ENCODE measurements at regions not wholly inside any gene's neighbourhood (a gene's known extent, or its start where the extent isn't known, plus 50 kb on each side); places are given as distances from the start of the nearest gene placed in this dataset.

GRCh38 chr5:87909382-87909781 is 359.3 kb downstream of the TMEM161B start:
- Histone ChIP-seq H4K20me1 (ENCODE audit: insufficient read depth) (no peaks in the 10 kb centered on the region), H3K9ac (ENCODE audit: low read length) (no peak overlapping the region), H2AFZ (ENCODE audit: low read depth, low read length) (no peak overlapping the region), H3K79me2 (replicated peaks; ENCODE audit: insufficient read depth, low read length) (no peaks in the 10 kb centered on the region), H3K4me3 (ENCODE audit: low read length) (no peak overlapping the region), H3K27me3 (ENCODE audit: insufficient read depth, low read depth, low read length) (no peaks in the 10 kb centered on the region), H3K9me2 (ENCODE audit: insufficient read depth, low read length) (no peaks in the 10 kb centered on the region), H3F3A (ENCODE audit: insufficient read depth, low read length, poor library complexity, severe bottlenecking) (no peaks in the 10 kb centered on the region), H3K9me3 (ENCODE audit: low read length) (no peaks in the 10 kb centered on the region), H3K27ac (ENCODE audit: low read length) (no peak overlapping the region), H3K36me3 (ENCODE audit: insufficient read depth, low read length) (no peaks in the 10 kb centered on the region), H3K4me2 (ENCODE audit: low read length) (no peak overlapping the region)
- peak; percentile 47 for TF ChIP-seq SMC3 (conservative IDR thresholded peaks at IDR 0.05; ENCODE audit: poor library complexity)
- TF ChIP-seq CTCF (IDR thresholded peaks at IDR 0.05; ENCODE audit: poor library complexity, severe bottlenecking) = peak; percentile 40
- no peak for TF ChIP-seq RAD21 (conservative IDR thresholded peaks at IDR 0.05)

- no peaks in the 10 kb centered on the region for H3K9me2 ChIP-seq (ENCODE audit: insufficient read depth, low read length)
- H3K79me2 ChIP-seq (replicated peaks; ENCODE audit: insufficient read depth, low read length) = no peaks in the 10 kb centered on the region
- H3K4me3 ChIP-seq (ENCODE audit: low read length) = no peak overlapping the region
- H3K27ac ChIP-seq (ENCODE audit: low read length) = no peak overlapping the region
- H3K9me3 ChIP-seq (ENCODE audit: low read length) = no peaks in the 10 kb centered on the region
- no peaks in the 10 kb centered on the region for H3F3A ChIP-seq (ENCODE audit: insufficient read depth, low read length, poor library complexity, severe bottlenecking)
- no peak overlapping the region for H3K9ac ChIP-seq (ENCODE audit: low read length)
- no peaks in the 10 kb centered on the region for H3K27me3 ChIP-seq (ENCODE audit: insufficient read depth, low read depth, low read length)
- TF ChIP-seq MXI1 (conservative IDR thresholded peaks at IDR 0.05; ENCODE audit: poor library complexity, severe bottlenecking) (no peak), EZH2 (IDR thresholded peaks at IDR 0.05; ENCODE audit: borderline replicate concordance, insufficient read depth, low read length, poor library complexity, severe bottlenecking) (no peak), RAD21 (conservative IDR thresholded peaks at IDR 0.05) (no peak), TAF1 (IDR thresholded peaks at IDR 0.05; ENCODE audit: low read depth) (no peak), REST (IDR thresholded peaks at IDR 0.05; ENCODE audit: borderline replicate concordance) (no peak), CTCF (IDR thresholded peaks at IDR 0.05; ENCODE audit: poor library complexity, severe bottlenecking) (no peak), SMC3 (conservative IDR thresholded peaks at IDR 0.05; ENCODE audit: poor library complexity) (no peak), POLR2AphosphoS5 (IDR thresholded peaks at IDR 0.05) (no peak), EP300 (conservative IDR thresholded peaks at IDR 0.05; ENCODE audit: poor library complexity, severe bottlenecking) (no peak)
- no peak overlapping the region for H3K4me2 ChIP-seq (ENCODE audit: low read length)
- no peaks in the 10 kb centered on the region for H3K36me3 ChIP-seq (ENCODE audit: insufficient read depth, low read length)
- no peaks in the 10 kb centered on the region for H4K20me1 ChIP-seq (ENCODE audit: insufficient read depth)
- H2AFZ ChIP-seq (ENCODE audit: low read depth, low read length) = no peak overlapping the region
Observed at GRCh38 chr5:87906962-87907361, 361.7 kb downstream of the TMEM161B start.

All from neural cell (in vitro differentiated cells).